HCT116 (cell line): ENCODE measurements at regions not wholly inside any gene's neighbourhood (a gene's known extent, or its start where the extent isn't known, plus 50 kb on each side); places are given as distances from the start of the nearest gene placed in this dataset.

Experiments used
- ATAC-seq: fragments of 200-7000 bp; cut with Tn5 transposase; 2 replicates; pipeline ENCODE4 v1.9.1; 2020; ENCODE audit warnings: mild to moderate bottlenecking, moderate library complexity
- BruUV-seq: library from RNA; stranded (reverse); fragments of 400-500 nt; replicated peaks from 2 replicates; lab custom pipeline; 2021; lab: Mats Ljungman, UMichigan
- CTCF ChIA-PET: fragments of 300-600 bp; sonication (Branson Sonifier 250); formaldehyde crosslinking; loops from one replicate; lab custom pipeline; 2021; ENCODE audit warnings: antibody characterized with exemption; lab: Charles Lee
- POLR2A ChIA-PET: fragments of 300-600, 350-600 bp; sonication (Branson Sonifier 250); formaldehyde crosslinking; loops from one replicate; lab custom pipeline; 2021; ENCODE audit warnings: antibody characterized with exemption; lab: Charles Lee
- RAD21 ChIA-PET, 2 experiments: fragments of 300-600 bp; sonication (Branson Sonifier 250); formaldehyde crosslinking; loops; one replicate each; lab custom pipeline; 2023; ENCODE audit warnings: low total read pairs in 2 of 2; ENCODE audit not compliant: uncharacterized antibody in 2 of 2, unreplicated experiment in 2 of 2, low non-redundant PET in 1 of 2; lab: Charles Lee
- DNase-seq: peaks from one replicate; pipeline ENCODE4 v3.0.0-alpha.2; 2010; ENCODE audit warnings: low read depth, low spot score
- H2AFZ ChIP-seq: fragments of 200-600 bp; shearing (Covaris generic), sonication (generic); 2 replicates; pipeline ENCODE4 v1.6.1; 2017; ENCODE audit warnings: low read depth, mixed run types, mixed read lengths, antibody characterized with exemption, low read length; ENCODE audit not compliant: poor library complexity, severe bottlenecking
- H3K27ac ChIP-seq: 2 replicates; pipeline ENCODE4 v1.5.1; 2012; ENCODE audit warnings: low read depth, low read length
- H3K27me3 ChIP-seq: fragments of 200-600 bp; sonication (generic); 2 replicates; pipeline ENCODE4 v1.6.1; 2016; ENCODE audit warnings: mixed run types, low read length, mixed read lengths; ENCODE audit not compliant: insufficient read depth
- H3K36me3 ChIP-seq, 2 experiments: fragments of 200-500 bp in 1 of 2; fragments of 200-600 bp in 1 of 2; sonication (Bioruptor generic) in 1 of 2; sonication (generic) in 1 of 2; 2 replicates each; pipeline versions ENCODE4 v1.5.1 to v1.6.1; 2014 to 2016; ENCODE audit warnings: low read length in 2 of 2, inconsistent platforms in 1 of 2, mixed read lengths in 1 of 2, mixed run types in 1 of 2; ENCODE audit not compliant: insufficient read depth in 2 of 2, control insufficient read depth in 1 of 2
- H3K4me1 ChIP-seq, 2 experiments: fragments of 200-600 bp in 1 of 2; sonication (generic) in 1 of 2; 2 replicates each; pipeline versions ENCODE4 v1.5.1 to v1.6.1; 2012 to 2017; ENCODE audit warnings: low read length in 2 of 2, inconsistent platforms in 1 of 2, mild to moderate bottlenecking in 1 of 2, mixed read lengths in 1 of 2, mixed run types in 1 of 2, moderate library complexity in 1 of 2; ENCODE audit not compliant: insufficient read depth in 2 of 2, control insufficient read depth in 1 of 2
- H3K4me2 ChIP-seq: fragments of 200-600 bp; sonication (generic); 2 replicates; pipeline ENCODE4 v1.6.1; 2017; ENCODE audit warnings: mixed run types, low read length, mixed read lengths
- H3K4me3 ChIP-seq, 2 experiments: fragments of 200-600 bp in 1 of 2; sonication (generic) in 1 of 2; replicated peaks in 1 of 2; 2 replicates each; pipeline ENCODE4 v1.5.1; 2011 to 2016; ENCODE audit warnings: low read length in 2 of 2, control low read depth in 1 of 2, low read depth in 1 of 2, mild to moderate bottlenecking in 1 of 2, mixed read lengths in 1 of 2, mixed run types in 1 of 2
- H3K79me2 ChIP-seq: fragments of 200-600 bp; sonication (generic); 2 replicates; pipeline ENCODE4 v1.6.1; 2017; ENCODE audit warnings: mild to moderate bottlenecking, mixed run types, low read length, moderate library complexity, mixed read lengths; ENCODE audit not compliant: insufficient read depth
- H3K9ac ChIP-seq: fragments of 200-600 bp; sonication (generic); 2 replicates; pipeline ENCODE4 v1.6.1; 2016; ENCODE audit warnings: low read length, mixed read lengths
- H3K9me2 ChIP-seq: fragments of 200-600 bp; sonication (generic), shearing (Covaris generic); 2 replicates; pipeline ENCODE4 v1.6.1; 2017; ENCODE audit warnings: mixed run types, mild to moderate bottlenecking, moderate library complexity; ENCODE audit not compliant: insufficient read depth
- H3K9me3 ChIP-seq, 2 experiments: fragments of 200-500 bp in 1 of 2; fragments of 200-600 bp in 1 of 2; sonication (Bioruptor generic) in 1 of 2; sonication (generic) in 1 of 2; 2 replicates each; pipeline ENCODE4 v1.6.1; 2014 to 2017; ENCODE audit warnings: low read length in 2 of 2, mixed read lengths in 2 of 2, inconsistent platforms in 1 of 2, low read depth in 1 of 2, mild to moderate bottlenecking in 1 of 2, mixed run types in 1 of 2, moderate library complexity in 1 of 2; ENCODE audit not compliant: control insufficient read depth in 1 of 2, insufficient read depth in 1 of 2
- H4K20me1 ChIP-seq: fragments of 200-600 bp; sonication (generic), shearing (Covaris generic); 2 replicates; pipeline ENCODE4 v1.6.1; 2017; ENCODE audit warnings: mixed run types, mild to moderate bottlenecking, moderate library complexity; ENCODE audit not compliant: insufficient read depth
- CBX3 ChIP-seq: IDR thresholded peaks from 2 replicates; pipeline ENCODE4 v1.6.1; 2012; ENCODE audit warnings: low read depth
- ELF1 ChIP-seq: IDR thresholded peaks from 2 replicates; pipeline ENCODE4 v1.6.1; 2012; ENCODE audit warnings: low read depth, borderline replicate concordance
- EZH2phosphoT487 ChIP-seq: fragments of 200-600 bp; IDR thresholded peaks from 2 replicates; pipeline ENCODE4 v1.6.1; 2018; ENCODE audit warnings: antibody characterized with exemption, borderline replicate concordance
- FOSL1 ChIP-seq: IDR thresholded peaks from 2 replicates; pipeline ENCODE4 v1.6.1; 2012; ENCODE audit warnings: low read depth
- JUND ChIP-seq: IDR thresholded peaks from 2 replicates; pipeline ENCODE4 v1.6.1; 2012
- MAX ChIP-seq: IDR thresholded peaks from 2 replicates; pipeline ENCODE4 v1.6.1; 2012
- POLR2AphosphoS5 ChIP-seq: IDR thresholded peaks from 2 replicates; pipeline ENCODE4 v1.6.1; 2011; ENCODE audit warnings: mild to moderate bottlenecking, low read depth, low read length, moderate library complexity
- RAD21 ChIP-seq: IDR thresholded peaks from 2 replicates; pipeline ENCODE4 v1.6.1; 2012; ENCODE audit warnings: low read depth, mild to moderate bottlenecking
- SP1 ChIP-seq: IDR thresholded peaks from 2 replicates; pipeline ENCODE4 v1.6.1; 2012; ENCODE audit warnings: low read depth
- SRF ChIP-seq: IDR thresholded peaks from 2 replicates; pipeline ENCODE4 v1.6.1; 2012; ENCODE audit warnings: low read depth
- intact Hi-C: fragments of 100-400 bp; cut with micrococcal nuclease; formaldehyde crosslinking; loops from 2 replicates; pipeline ENCODE4 v1.10.0; 2022

- Histone ChIP-seq H3K4me2 (peak overlapping the region; percentile 52), H3K79me2 (no peaks in the 10 kb centered on the region), H3K4me3 (0 out of 4 replicates have a peak overlapping the region, but pooled peaks of 1 of the 2 experiments have one; percentile 12), H3K9me3 (no peaks in the 10 kb centered on the region), H3K27me3 (no peaks in the 10 kb centered on the region; the same call in 1 of the 2 replicates), H3K9ac (no peak overlapping the region), H3K9me2 (no peaks in the 10 kb centered on the region), H3K27ac (peak overlapping the region; percentile 12; the same call in 1 of the 2 replicates), H3K36me3 (no peaks in the 10 kb centered on the region), H3K4me1 (peaks cover 12 to 35% of the 10 kb centered on the region in 2 experiments; a peak in 3 of 4 replicates), H2AFZ (no peak overlapping the region), H4K20me1 (no peaks in the 10 kb centered on the region)
- BruUV-seq: no TSS peak
- TF ChIP-seq SP1 (peak; percentile 31; the same call in 1 of the 2 replicates), ELF1 (peak; percentile 68), RAD21 (peak; percentile 1; the same call in 1 of the 2 replicates), JUND (no peak), SRF (no peak), MAX (peak; percentile 50), FOSL1 (peak; percentile 18; the same call in 1 of the 2 replicates)
- intact Hi-C loops: no loop called here
- ATAC-seq (peak; percentile 75), DNase-seq (peak; percentile 54)
- ChIA-PET CTCF (no interaction called here), RAD21 (no interaction called here), POLR2A (interaction anchor here (0.6 kb wide), 2 partner anchors 33 to 136 kb away, joined by 3 to 4 read pairs; no protein-coding TSS in a partner anchor)
These were observed 238.9 kb upstream of the NLRP1 start for GRCh38 chr17:5823219-5823618.

- no TSS peak for BruUV-seq
- Histone ChIP-seq H3K36me3 (no peaks in the 10 kb centered on the region), H3K9me2 (no peaks in the 10 kb centered on the region), H3K4me1 (peaks cover 14 to 41% of the 10 kb centered on the region in 2 experiments; a peak in 3 of 4 replicates), H3K27me3 (no peaks in the 10 kb centered on the region), H4K20me1 (no peaks in the 10 kb centered on the region), H3K9me3 (no peaks in the 10 kb centered on the region), H3K4me3 (no peak overlapping the region), H3K4me2 (no peak overlapping the region), H2AFZ (no peak overlapping the region), H3K79me2 (no peaks in the 10 kb centered on the region), H3K27ac (no peak overlapping the region), H3K9ac (no peak overlapping the region)
- POLR2A ChIA-PET: interaction anchor here (1.1 kb wide), 1 partner anchor 12 kb away, joined by 4 read pairs; no protein-coding TSS in a partner anchor
- RAD21 ChIA-PET: no interaction called here
- no peak for TF ChIP-seq EZH2phosphoT487
- no peak for TF ChIP-seq POLR2AphosphoS5
- TF ChIP-seq RAD21: no peak
- TF ChIP-seq CBX3: no peak
- DNase-seq (no peak), ATAC-seq (no peak)
- intact Hi-C loops: no loop called here
- CTCF ChIA-PET: no interaction called here
These were observed 241.5 kb upstream of the NLRP1 start for GRCh38 chr17:5825717-5826330.
